HepG2 (cell line): ENCODE measurements at regions not wholly inside any gene's neighbourhood (a gene's known extent, or its start where the extent isn't known, plus 50 kb on each side); places are given as distances from the start of the nearest gene placed in this dataset.

Source experiments
- ATAC-seq: fragments of 200-7000 bp; cut with Tn5 transposase; 3 replicates; pipeline ENCODE4 v1.9.1; 2020; ENCODE audit warnings: mild to moderate bottlenecking, moderate library complexity
- BruUV-seq: library from RNA; stranded (reverse); fragments of 400-500 nt; replicated peaks from 2 replicates; lab custom pipeline; 2021; lab: Mats Ljungman, UMichigan
- CTCF ChIA-PET: fragments of 300-600 bp; formaldehyde crosslinking; extraction: SDS; loops from one replicate; lab custom pipeline; 2021; ENCODE audit warnings: low total read pairs, inconsistent platforms, low intra/inter-chr PET ratio; lab: Yijun Ruan, JAX
- POLR2A ChIA-PET: fragments of 350-600 bp; sonication (Branson Sonifier 250); formaldehyde crosslinking; loops from one replicate; lab custom pipeline; 2020; ENCODE audit warnings: antibody characterized with exemption, inconsistent platforms; lab: Yijun Ruan, JAX
- DNase-seq: peaks from one replicate; pipeline ENCODE4 v3.0.0-alpha.2; 2015; ENCODE audit warnings: low spot score
- FAIRE-seq: peaks from 3 replicates; lab custom pipeline; 2011; peaks lifted over from hg19 to GRCh38; lab: Jason Lieb, UNC
- H2AFZ ChIP-seq: one replicate; pipeline ENCODE4 v1.6.1; 2011; ENCODE audit warnings: low read length, inconsistent platforms
- H3K27ac ChIP-seq: fragments of 300-600 bp; 3 replicates; pipeline ENCODE4 v1.8.0; 2011; ENCODE audit warnings: mixed run types, mild to moderate bottlenecking, mixed read lengths, low read length, inconsistent platforms; ENCODE audit not compliant: insufficient read depth; ENCODE audit errors: extremely low read length
- H3K27me3 ChIP-seq, 2 experiments: fragments of 200-600 bp in 1 of 2; 2 replicates in 1 of 2; 3 replicates in 1 of 2; pipeline versions ENCODE4 v1.6.0 to v1.8.0; 2011; ENCODE audit warnings: low read length in 2 of 2, mild to moderate bottlenecking in 2 of 2, moderate library complexity in 2 of 2, inconsistent platforms in 1 of 2; ENCODE audit not compliant: insufficient read depth in 2 of 2, control insufficient read depth in 1 of 2
- H3K36me3 ChIP-seq, 2 experiments: fragments of 200-600 bp in 1 of 2; replicated peaks in 1 of 2; 2 replicates in 1 of 2; 3 replicates in 1 of 2; pipeline versions ENCODE4 v1.5.1 to v1.8.0; 2011; ENCODE audit warnings: low read length in 2 of 2, inconsistent platforms in 1 of 2; ENCODE audit not compliant: insufficient read depth in 2 of 2, control insufficient read depth in 1 of 2
- H3K4me1 ChIP-seq: 2 replicates; pipeline ENCODE4 v1.5.1; 2012; ENCODE audit warnings: low read length, inconsistent platforms; ENCODE audit not compliant: insufficient read depth
- H3K4me2 ChIP-seq: 2 replicates; pipeline ENCODE4 v1.6.0; 2011; ENCODE audit warnings: low read depth, low read length, inconsistent platforms
- H3K4me3 ChIP-seq, 3 experiments: fragments of 200-600 bp in 1 of 3; sonication (generic), shearing (Covaris generic) in 1 of 3; replicated peaks in 1 of 3; 2 replicates each; pipeline ENCODE4 v1.5.1; 2011 to 2016; ENCODE audit warnings: low read length in 3 of 3, inconsistent platforms in 2 of 3, low read depth in 2 of 3, mild to moderate bottlenecking in 2 of 3, control low read depth in 1 of 3, mixed read lengths in 1 of 3; ENCODE audit not compliant: insufficient read depth in 1 of 3
- H3K79me2 ChIP-seq: one replicate; pipeline ENCODE4 v1.6.1; 2011; ENCODE audit warnings: low read length, inconsistent platforms; ENCODE audit not compliant: insufficient read depth
- H3K9ac ChIP-seq: 2 replicates; pipeline ENCODE4 v1.6.0; 2011; ENCODE audit warnings: mild to moderate bottlenecking, low read depth, low read length, inconsistent platforms; ENCODE audit not compliant: insufficient read depth
- H3K9me3 ChIP-seq: 2 replicates; pipeline ENCODE4 v1.5.1; 2012; ENCODE audit warnings: mild to moderate bottlenecking, low read length
- H4K20me1 ChIP-seq: 2 replicates; pipeline ENCODE4 v1.6.0; 2011; ENCODE audit warnings: inconsistent platforms, mild to moderate bottlenecking, low read length, moderate library complexity; ENCODE audit not compliant: insufficient read depth
- ASH2L ChIP-seq: fragments of 300-600, 200-600 bp; sonication (generic); IDR thresholded peaks from 2 replicates; pipeline ENCODE4 v1.7.0; 2017; ENCODE audit warnings: low read depth, mild to moderate bottlenecking, moderate library complexity, mixed read lengths, low read length; ENCODE audit not compliant: insufficient read length
- DBP ChIP-seq: sonication (generic); formaldehyde crosslinking; IDR thresholded peaks from 2 replicates; pipeline ENCODE4 v1.4.0; 2020; ENCODE audit warnings: missing genetic modification reagents; ENCODE audit errors: not compliant biosample characterization
- EP300 ChIP-seq, 3 experiments: sonication (generic) in 1 of 3; formaldehyde crosslinking in 1 of 3; IDR thresholded peaks; 2 replicates each; pipeline versions ENCODE4 v1.5.1 to v1.6.1; 2011 to 2020; ENCODE audit warnings: low read depth in 2 of 3, low read length in 2 of 3, borderline replicate concordance in 1 of 3, improper control_type of control experiment in 1 of 3, mild to moderate bottlenecking in 1 of 3, missing genetic modification reagents in 1 of 3, moderate library complexity in 1 of 3
- ZHX2 ChIP-seq, 2 experiments: sonication (generic) in 1 of 2; formaldehyde crosslinking in 1 of 2; IDR thresholded peaks; 2 replicates each; pipeline versions ENCODE4 v1.6.1 to v1.9.0; 2014 to 2022; ENCODE audit warnings: antibody characterized with exemption in 1 of 2, borderline replicate concordance in 1 of 2, inconsistent platforms in 1 of 2, low read depth in 1 of 2, missing genetic modification reagents in 1 of 2
- ZNF614 ChIP-seq: IDR thresholded peaks from 2 replicates; pipeline ENCODE4 v1.6.1; 2018; ENCODE audit warnings: missing biosample characterization, missing genetic modification reagents, inconsistent platforms, borderline replicate concordance
- ZSCAN12 ChIP-seq: sonication (generic); formaldehyde crosslinking; IDR thresholded peaks from 2 replicates; pipeline ENCODE4 v1.9.0; 2021; ENCODE audit warnings: mild to moderate bottlenecking, missing genetic modification reagents
- WGBS: methylation state at CpG from one replicate; pipeline ENCODE4 v1.1.6; 2017; ENCODE audit warnings: low lambda C conversion rate; 5-methylcytosine and 5-hydroxymethylcytosine counted together
- in situ Hi-C: cut with HindIII; loops from 2 replicates; pipeline ENCODE4 v1.10.0; 2017; ENCODE audit warnings: low pct_unique_long_range_greater_than_20kb; ENCODE audit not compliant: extremely low pct_ligation_motif_present
- intact Hi-C: fragments of 100-400 bp; cut with micrococcal nuclease; formaldehyde crosslinking; loops from one replicate; pipeline ENCODE4 v1.10.0; 2022; ENCODE audit not compliant: unreplicated experiment
- TF ChIP-seq, protein P1 (sequence below): sonication (generic); formaldehyde crosslinking; IDR thresholded peaks from 2 replicates; pipeline ENCODE4 v1.4.0; 2020; ENCODE audit warnings: missing genetic modification reagents, borderline replicate concordance
- TF ChIP-seq, protein P2 (sequence below): sonication (generic); formaldehyde crosslinking; IDR thresholded peaks from 2 replicates; pipeline ENCODE4 v1.4.0; 2020; ENCODE audit warnings: missing genetic modification reagents

GRCh38 chr13:76570510-76570971, 315.7 kb downstream of the KCTD12 start:
- Histone ChIP-seq H3K4me2 (no peak overlapping the region), H3K4me1 (no peaks in the 10 kb centered on the region), H3K36me3 (no peaks in the 10 kb centered on the region), H3K9ac (no peak overlapping the region), H3K27ac (no peak overlapping the region), H4K20me1 (no peaks in the 10 kb centered on the region), H3K27me3 (no peaks in the 10 kb centered on the region), H3K79me2 (no peaks in the 10 kb centered on the region), H2AFZ (no peak overlapping the region), H3K4me3 (no peak overlapping the region), H3K9me3 (no peaks in the 10 kb centered on the region)
- no peak for ATAC-seq
- CTCF ChIA-PET, result no interaction called here
- BruUV-seq, result no TSS peak
- 0% methylated on average over 1 of the region's 1 CpG for WGBS
- in situ Hi-C loops (no loop called here), intact Hi-C loops (no loop called here)
- no peak for FAIRE-seq
- no peak for DNase-seq
- POLR2A ChIA-PET, result no interaction called here
- TF ChIP-seq DBP (CRISPR knock-in tag) (no peak), ZNF614 (CRISPR knock-in tag) (no peak), ZHX2 (IDR thresholded peaks at IDR 0.05; ENCODE audit: low read depth) (no peak), ZHX2 (CRISPR knock-in tag; IDR thresholded peaks at IDR 0.05; ENCODE audit: borderline replicate concordance) (no peak), ZSCAN12 (CRISPR knock-in tag) (no peak), EP300 (IDR thresholded peaks at IDR 0.05; ENCODE audit: low read depth in 2 of 2, low read length in 2 of 2) (no peak), EP300 (CRISPR knock-in tag; IDR thresholded peaks at IDR 0.05; ENCODE audit: borderline replicate concordance) (no peak), ASH2L (no peak)
- TF ChIP-seq, protein P1, sequence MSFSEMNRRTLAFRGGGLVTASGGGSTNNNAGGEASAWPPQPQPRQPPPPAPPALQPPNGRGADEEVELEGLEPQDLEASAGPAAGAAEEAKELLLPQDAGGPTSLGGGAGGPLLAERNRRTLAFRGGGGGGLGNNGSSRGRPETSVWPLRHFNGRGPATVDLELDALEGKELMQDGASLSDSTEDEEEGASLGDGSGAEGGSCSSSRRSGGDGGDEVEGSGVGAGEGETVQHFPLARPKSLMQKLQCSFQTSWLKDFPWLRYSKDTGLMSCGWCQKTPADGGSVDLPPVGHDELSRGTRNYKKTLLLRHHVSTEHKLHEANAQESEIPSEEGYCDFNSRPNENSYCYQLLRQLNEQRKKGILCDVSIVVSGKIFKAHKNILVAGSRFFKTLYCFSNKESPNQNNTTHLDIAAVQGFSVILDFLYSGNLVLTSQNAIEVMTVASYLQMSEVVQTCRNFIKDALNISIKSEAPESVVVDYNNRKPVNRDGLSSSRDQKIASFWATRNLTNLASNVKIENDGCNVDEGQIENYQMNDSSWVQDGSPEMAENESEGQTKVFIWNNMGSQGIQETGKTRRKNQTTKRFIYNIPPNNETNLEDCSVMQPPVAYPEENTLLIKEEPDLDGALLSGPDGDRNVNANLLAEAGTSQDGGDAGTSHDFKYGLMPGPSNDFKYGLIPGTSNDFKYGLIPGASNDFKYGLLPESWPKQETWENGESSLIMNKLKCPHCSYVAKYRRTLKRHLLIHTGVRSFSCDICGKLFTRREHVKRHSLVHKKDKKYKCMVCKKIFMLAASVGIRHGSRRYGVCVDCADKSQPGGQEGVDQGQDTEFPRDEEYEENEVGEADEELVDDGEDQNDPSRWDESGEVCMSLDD (CRISPR knock-in tag), result no peak
- TF ChIP-seq, protein P2, sequence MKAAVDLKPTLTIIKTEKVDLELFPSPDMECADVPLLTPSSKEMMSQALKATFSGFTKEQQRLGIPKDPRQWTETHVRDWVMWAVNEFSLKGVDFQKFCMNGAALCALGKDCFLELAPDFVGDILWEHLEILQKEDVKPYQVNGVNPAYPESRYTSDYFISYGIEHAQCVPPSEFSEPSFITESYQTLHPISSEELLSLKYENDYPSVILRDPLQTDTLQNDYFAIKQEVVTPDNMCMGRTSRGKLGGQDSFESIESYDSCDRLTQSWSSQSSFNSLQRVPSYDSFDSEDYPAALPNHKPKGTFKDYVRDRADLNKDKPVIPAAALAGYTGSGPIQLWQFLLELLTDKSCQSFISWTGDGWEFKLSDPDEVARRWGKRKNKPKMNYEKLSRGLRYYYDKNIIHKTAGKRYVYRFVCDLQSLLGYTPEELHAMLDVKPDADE (CRISPR knock-in tag), result no peak
